ENCODE measurements at regions not wholly inside any gene's neighbourhood (a gene's known extent, or its start where the extent isn't known, plus 50 kb on each side); places are given as distances from the start of the nearest gene placed in this dataset.
"Not testable (repeated sequence)": the region's sequence is repeated elsewhere in the genome, so short reads cannot be mapped to it uniquely, and the experiment has no call there.

GRCh38 chr3:161673866-161674265 is 177.3 kb downstream of the OTOL1 start:
- DNase-seq (ENCODE audit: missing footprints) (no peak), ATAC-seq (no peak)
- intact Hi-C loops (cut with DNase I), result no loop called here

- DNase-seq (ENCODE audit: missing footprints) (no peak), ATAC-seq (no peak)
- intact Hi-C loops (cut with DNase I), result no loop called here
Measured at GRCh38 chr3:161674402-161674801, 177.8 kb downstream of the OTOL1 start.

- DNase-seq (ENCODE audit: missing footprints); intact Hi-C loops (cut with DNase I); ATAC-seq: not testable (repeated sequence)
Measured at GRCh38 chr3:161681831-161682230, 185.2 kb downstream of the OTOL1 start.

- intact Hi-C loops (cut with DNase I), result no loop called here
- ATAC-seq (no peak), DNase-seq (ENCODE audit: missing footprints) (no peak)
Measured at GRCh38 chr3:161682715-161683114, 186.1 kb downstream of the OTOL1 start.

GRCh38 chr3:161689584-161690298 is 193.1 kb downstream of the OTOL1 start:
- intact Hi-C loops (cut with DNase I), result no loop called here
- DNase-seq (ENCODE audit: missing footprints), result no peak

GRCh38 chr3:161690299-161690620 is 193.7 kb downstream of the OTOL1 start:
- intact Hi-C loops (cut with DNase I), result no loop called here
- ATAC-seq (no peak), DNase-seq (ENCODE audit: missing footprints) (no peak)

More at GRCh38 chr3:161689584-161690298, 193.1 kb downstream of the OTOL1 start:
- no peak for ATAC-seq

- intact Hi-C loops (cut with DNase I), result no loop called here
- DNase-seq (ENCODE audit: missing footprints) (no peak), ATAC-seq (no peak)
Measured at GRCh38 chr3:161691677-161692076, 195.1 kb downstream of the OTOL1 start.

- ATAC-seq, result no peak
- DNase-seq (ENCODE audit: missing footprints), result no peak
- intact Hi-C loops (cut with DNase I), result no loop called here
Measured at GRCh38 chr3:161694682-161695564, 198.3 kb downstream of the OTOL1 start.

GRCh38 chr3:161695811-161696210 is 199.2 kb downstream of the OTOL1 start:
- intact Hi-C loops (cut with DNase I), result no loop called here
- ATAC-seq (no peak), DNase-seq (ENCODE audit: missing footprints) (no peak)

GRCh38 chr3:161700998-161701397 is 204.4 kb downstream of the OTOL1 start:
- ATAC-seq (no peak), DNase-seq (ENCODE audit: missing footprints) (peak; percentile 40)
- intact Hi-C loops (cut with DNase I), result no loop called here

GRCh38 chr3:161707253-161707652 is 210.6 kb downstream of the OTOL1 start:
- DNase-seq (ENCODE audit: missing footprints); ATAC-seq; intact Hi-C loops (cut with DNase I): not testable (repeated sequence)

- no peak for DNase-seq (ENCODE audit: missing footprints)
- no peak for ATAC-seq
- intact Hi-C loops (cut with DNase I), result no loop called here
Measured at GRCh38 chr3:161713731-161714130, 217.1 kb downstream of the OTOL1 start.

- DNase-seq (ENCODE audit: missing footprints) (no peak), ATAC-seq (no peak)
- intact Hi-C loops (cut with DNase I), result no loop called here
Measured at GRCh38 chr3:161731968-161732367, 235.4 kb downstream of the OTOL1 start.

GRCh38 chr3:161737171-161737570 is 240.6 kb downstream of the OTOL1 start:
- no peak for DNase-seq (ENCODE audit: missing footprints)
- ATAC-seq, result no peak
- intact Hi-C loops (cut with DNase I), result no loop called here

- intact Hi-C loops (cut with DNase I), result no loop called here
Measured at GRCh38 chr3:161740421-161740820, 243.8 kb downstream of the OTOL1 start.

GRCh38 chr3:161744366-161744765 is 247.8 kb downstream of the OTOL1 start:
- intact Hi-C loops (cut with DNase I), result no loop called here
- ATAC-seq, result no peak

More at GRCh38 chr3:161740421-161740820, 243.8 kb downstream of the OTOL1 start:
- no peak for DNase-seq (ENCODE audit: missing footprints)
- no peak for ATAC-seq

GRCh38 chr3:161745741-161746140 is 249.1 kb downstream of the OTOL1 start:
- intact Hi-C loops (cut with DNase I), result no loop called here
- ATAC-seq, result no peak
- DNase-seq (ENCODE audit: missing footprints), result no peak

More at GRCh38 chr3:161744366-161744765, 247.8 kb downstream of the OTOL1 start:
- no peak for DNase-seq (ENCODE audit: missing footprints)

GRCh38 chr3:161748049-161748448 is 251.4 kb downstream of the OTOL1 start:
- DNase-seq (ENCODE audit: missing footprints), result no peak
- intact Hi-C loops (cut with DNase I), result no loop called here
- no peak for ATAC-seq

- intact Hi-C loops (cut with DNase I), result no loop called here
- no peak for DNase-seq (ENCODE audit: missing footprints)
- no peak for ATAC-seq
Measured at GRCh38 chr3:161754420-161755053, 257.9 kb downstream of the OTOL1 start.

GRCh38 chr3:161759444-161759843 is 262.8 kb downstream of the OTOL1 start:
- intact Hi-C loops (cut with DNase I), result no loop called here
- no peak for ATAC-seq
- DNase-seq (ENCODE audit: missing footprints), result no peak

All from Right ventricle myocardium inferior (tissue), 1 donor.